K562 (cell line): ENCODE measurements at regions not wholly inside any gene's neighbourhood (a gene's known extent, or its start where the extent isn't known, plus 50 kb on each side); places are given as distances from the start of the nearest gene placed in this dataset.

Source experiments
- BRCA1 ChIP-seq, 2 experiments: fragments of 450-650 bp in 1 of 2; sonication (generic) in 1 of 2; formaldehyde crosslinking in 1 of 2; IDR thresholded peaks; 2 replicates each; pipeline versions ENCODE4 v1.5.0 to v1.6.1; 2017 to 2020; ENCODE audit warnings: mild to moderate bottlenecking in 1 of 2, missing genetic modification reagents in 1 of 2
- EP300 ChIP-seq: IDR thresholded peaks from 2 replicates; pipeline ENCODE4 v1.6.1; 2012; ENCODE audit warnings: low read length, improper control_type of control experiment
- KLF13 ChIP-seq: fragments of 450-650 bp; IDR thresholded peaks from 2 replicates; pipeline ENCODE4 v1.6.1; 2016; ENCODE audit warnings: missing genetic modification characterization, low read depth, mild to moderate bottlenecking, missing compliant biosample characterization, moderate library complexity, borderline replicate concordance
- PHF20 ChIP-seq: fragments of 450-650 bp; IDR thresholded peaks from 2 replicates; pipeline ENCODE4 v1.6.1; 2018; ENCODE audit not compliant: partially characterized antibody
- REST ChIP-seq, 2 experiments: fragments of 450-650 bp; formaldehyde crosslinking in 1 of 2; IDR thresholded peaks; 2 replicates each; pipeline versions ENCODE4 v1.4.0 to v1.6.1; 2014 to 2020; ENCODE audit warnings: mild to moderate bottlenecking in 2 of 2, borderline replicate concordance in 1 of 2, low read depth in 1 of 2
- SPI1 ChIP-seq: IDR thresholded peaks from 2 replicates; pipeline ENCODE4 v1.6.1; 2011; ENCODE audit warnings: low read depth, low read length, control low read depth, borderline replicate concordance
- ZBTB7A ChIP-seq: IDR thresholded peaks from 2 replicates; pipeline ENCODE4 v1.6.1; 2011; ENCODE audit warnings: low read depth, mild to moderate bottlenecking, low read length, moderate library complexity, borderline replicate concordance; ENCODE audit not compliant: control insufficient read depth
- TF ChIP-seq, protein P1 (sequence below): sonication (generic); formaldehyde crosslinking; IDR thresholded peaks from 2 replicates; pipeline ENCODE4 v1.8.0; 2022; ENCODE audit warnings: mild to moderate bottlenecking, missing genetic modification reagents, borderline replicate concordance

GRCh38 chr1:214116258-214116657, 128.5 kb downstream of the PROX1 start:
- TF ChIP-seq EP300 (no peak), SPI1 (no peak), PHF20 (no peak), KLF13 (tag) (no peak), BRCA1 (IDR thresholded peaks at IDR 0.05) (no peak), BRCA1 (CRISPR knock-in tag; IDR thresholded peaks at IDR 0.05) (no peak), ZBTB7A (no peak), REST (IDR thresholded peaks at IDR 0.05; ENCODE audit: borderline replicate concordance) (no peak), REST (CRISPR knock-in tag; IDR thresholded peaks at IDR 0.05; ENCODE audit: low read depth) (no peak)
- TF ChIP-seq, protein P1, sequence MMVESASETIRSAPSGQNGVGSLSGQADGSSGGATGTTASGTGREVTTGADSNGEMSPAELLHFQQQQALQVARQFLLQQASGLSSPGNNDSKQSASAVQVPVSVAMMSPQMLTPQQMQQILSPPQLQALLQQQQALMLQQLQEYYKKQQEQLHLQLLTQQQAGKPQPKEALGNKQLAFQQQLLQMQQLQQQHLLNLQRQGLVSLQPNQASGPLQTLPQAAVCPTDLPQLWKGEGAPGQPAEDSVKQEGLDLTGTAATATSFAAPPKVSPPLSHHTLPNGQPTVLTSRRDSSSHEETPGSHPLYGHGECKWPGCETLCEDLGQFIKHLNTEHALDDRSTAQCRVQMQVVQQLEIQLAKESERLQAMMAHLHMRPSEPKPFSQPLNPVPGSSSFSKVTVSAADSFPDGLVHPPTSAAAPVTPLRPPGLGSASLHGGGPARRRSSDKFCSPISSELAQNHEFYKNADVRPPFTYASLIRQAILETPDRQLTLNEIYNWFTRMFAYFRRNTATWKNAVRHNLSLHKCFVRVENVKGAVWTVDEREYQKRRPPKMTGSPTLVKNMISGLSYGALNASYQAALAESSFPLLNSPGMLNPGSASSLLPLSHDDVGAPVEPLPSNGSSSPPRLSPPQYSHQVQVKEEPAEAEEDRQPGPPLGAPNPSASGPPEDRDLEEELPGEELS (CRISPR knock-in tag), result no peak
